ENCODE measurements at regions not wholly inside any gene's neighbourhood (a gene's known extent, or its start where the extent isn't known, plus 50 kb on each side); places are given as distances from the start of the nearest gene placed in this dataset.
"Not testable (repeated sequence)": the region's sequence is repeated elsewhere in the genome, so short reads cannot be mapped to it uniquely, and the experiment has no call there.

- no peak overlapping the region for H3K27ac ChIP-seq (ENCODE audit: low read depth in 1 of 2, low read length in 2 of 2)
- DNase-seq (ENCODE audit: low spot score), result no peak
- H3K4me1 ChIP-seq (ENCODE audit: control insufficient read depth in 4 of 4, insufficient read depth in 4 of 4, low read length in 3 of 4), result no peaks in the 10 kb centered on the region
- H3K9me3 ChIP-seq (ENCODE audit: control insufficient read depth in 4 of 4, low read length in 3 of 4), result no peaks in the 10 kb centered on the region
- H3K9ac ChIP-seq (ENCODE audit: low read depth in 1 of 2, low read length in 2 of 2), result no peak overlapping the region
- H3K4me3 ChIP-seq (ENCODE audit: low read depth in 1 of 3, low read length in 3 of 3), result no peak overlapping the region
- TF ChIP-seq FOXA2 (IDR thresholded peaks at IDR 0.05) (no peak), ATF3 (IDR thresholded peaks at IDR 0.05) (no peak), JUND (IDR thresholded peaks at IDR 0.05) (no peak), ZBTB33 (IDR thresholded peaks at IDR 0.05) (no peak), HNF4A (conservative IDR thresholded peaks at IDR 0.05) (no peak), GABPA (IDR thresholded peaks at IDR 0.05 in 1 of 2, conservative IDR thresholded peaks at IDR 0.05 in 1 of 2) (no peak), SP1 (IDR thresholded peaks at IDR 0.05) (no peak), RXRA (IDR thresholded peaks at IDR 0.05) (no peak), RAD21 (IDR thresholded peaks at IDR 0.05) (no peak)
- H3K27me3 ChIP-seq (ENCODE audit: control insufficient read depth in 4 of 4, insufficient read depth in 4 of 4, low read length in 3 of 4), result peaks cover 0 to 2% (median 0%) of the 10 kb centered on the region in 4 donors
- H3K36me3 ChIP-seq (ENCODE audit: control insufficient read depth in 4 of 4, insufficient read depth in 3 of 4, low read depth in 1 of 4, low read length in 3 of 4), result no peaks in the 10 kb centered on the region
These were observed 132.7 kb upstream of the CALCR start for GRCh38 chr7:93707249-93707648.

DNA sequence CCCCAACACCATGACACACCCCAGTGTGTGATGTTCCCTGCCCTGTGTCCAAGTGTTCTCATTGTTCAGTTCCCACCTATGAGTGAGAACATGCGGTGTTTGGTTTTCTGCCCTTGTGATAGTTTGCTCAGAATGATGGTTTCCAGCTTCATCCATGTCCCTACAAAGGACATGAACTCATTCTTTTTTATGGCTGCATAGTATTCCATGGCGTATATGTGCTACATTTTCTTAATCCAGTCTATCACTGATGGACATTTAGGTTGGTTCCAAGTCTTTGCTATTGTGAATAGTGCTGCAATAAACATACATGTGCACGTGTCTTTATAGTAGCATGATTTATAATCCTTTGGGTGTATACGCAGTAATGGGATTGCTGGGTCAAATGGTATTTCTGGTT lies 131.6 kb upstream of the CALCR start:
- H3K4me1 ChIP-seq (ENCODE audit: control insufficient read depth in 4 of 4, insufficient read depth in 4 of 4, low read length in 3 of 4); H3K36me3 ChIP-seq (ENCODE audit: control insufficient read depth in 4 of 4, insufficient read depth in 3 of 4, low read depth in 1 of 4, low read length in 3 of 4); DNase-seq (ENCODE audit: low spot score); H3K27me3 ChIP-seq (ENCODE audit: control insufficient read depth in 4 of 4, insufficient read depth in 4 of 4, low read length in 3 of 4); H3K9me3 ChIP-seq (ENCODE audit: control insufficient read depth in 4 of 4, low read length in 3 of 4); H3K4me3 ChIP-seq (ENCODE audit: low read depth in 1 of 3, low read length in 3 of 3); H3K9ac ChIP-seq (ENCODE audit: low read depth in 1 of 2, low read length in 2 of 2); H3K27ac ChIP-seq (ENCODE audit: low read depth in 1 of 2, low read length in 2 of 2): not testable (repeated sequence)
- 79% methylated on average over 4 of the region's 4 CpGs for WGBS

DNA sequence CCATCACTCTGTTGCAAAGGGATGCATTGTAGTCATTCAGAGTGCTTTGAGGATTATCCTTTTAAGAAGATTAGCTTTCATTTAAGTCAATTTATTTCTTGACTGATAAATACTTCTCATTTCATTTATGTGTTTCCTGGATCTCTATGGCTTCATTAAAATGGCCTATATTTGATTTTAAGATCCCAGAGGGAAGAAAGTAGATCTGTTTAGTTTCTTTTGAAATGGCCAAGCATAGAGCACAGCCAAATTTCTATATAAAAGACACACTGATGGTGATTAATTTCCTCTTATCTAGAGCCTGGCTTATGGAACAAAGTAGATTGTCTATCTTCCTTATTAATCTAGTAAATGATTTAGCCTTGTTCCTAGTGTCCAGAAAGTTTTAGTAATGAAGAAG lies 129.7 kb upstream of the CALCR start:
- Histone ChIP-seq H3K4me1 (ENCODE audit: control insufficient read depth in 4 of 4, insufficient read depth in 4 of 4, low read length in 3 of 4) (no peaks in the 10 kb centered on the region), H3K27ac (ENCODE audit: low read depth in 1 of 2, low read length in 2 of 2) (no peak overlapping the region), H3K4me3 (ENCODE audit: low read depth in 1 of 3, low read length in 3 of 3) (no peak overlapping the region), H3K27me3 (ENCODE audit: control insufficient read depth in 4 of 4, insufficient read depth in 4 of 4, low read length in 3 of 4) (no peaks in the 10 kb centered on the region), H3K9me3 (ENCODE audit: control insufficient read depth in 4 of 4, low read length in 3 of 4) (no peaks in the 10 kb centered on the region), H3K36me3 (ENCODE audit: control insufficient read depth in 4 of 4, insufficient read depth in 3 of 4, low read depth in 1 of 4, low read length in 3 of 4) (no peaks in the 10 kb centered on the region), H3K9ac (ENCODE audit: low read depth in 1 of 2, low read length in 2 of 2) (no peak overlapping the region)
- DNase-seq (ENCODE audit: low spot score), result no peak
- TF ChIP-seq YY1 (IDR thresholded peaks at IDR 0.05) (no peak), JUND (IDR thresholded peaks at IDR 0.05) (no peak)

DNA sequence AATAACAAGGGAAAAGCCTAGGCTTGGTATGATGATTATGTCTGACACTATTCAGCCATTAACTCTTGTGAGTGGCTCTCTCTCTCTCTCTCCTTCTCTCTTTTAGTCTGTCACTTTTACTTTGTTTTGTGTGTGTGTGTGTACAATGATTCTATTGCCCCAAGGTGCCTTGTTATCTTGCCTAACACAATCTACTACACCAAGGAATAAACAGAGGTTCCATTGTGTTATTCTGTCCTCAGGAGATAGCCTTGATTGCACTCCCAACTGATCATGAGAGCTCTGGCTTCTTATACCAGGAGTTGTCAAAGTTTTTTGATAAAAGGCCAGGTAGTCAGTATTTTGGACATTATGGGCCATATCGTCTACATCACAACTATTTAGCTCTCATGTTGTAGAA lies 123.4 kb upstream of the CALCR start:
- WGBS, result 74% methylated on average over 1 of the region's 1 CpG

More for the DNA sequence above, 123.4 kb upstream of the CALCR start:
- Histone ChIP-seq H3K4me1 (ENCODE audit: control insufficient read depth in 4 of 4, insufficient read depth in 4 of 4, low read length in 3 of 4) (no peaks in the 10 kb centered on the region), H3K36me3 (ENCODE audit: control insufficient read depth in 4 of 4, insufficient read depth in 3 of 4, low read depth in 1 of 4, low read length in 3 of 4) (no peaks in the 10 kb centered on the region), H3K9ac (ENCODE audit: low read depth in 1 of 2, low read length in 2 of 2) (no peak overlapping the region), H3K27ac (ENCODE audit: low read depth in 1 of 2, low read length in 2 of 2) (no peak overlapping the region), H3K27me3 (ENCODE audit: control insufficient read depth in 4 of 4, insufficient read depth in 4 of 4, low read length in 3 of 4) (peaks cover 0 to 3% (median 0%) of the 10 kb centered on the region in 4 donors), H3K4me3 (ENCODE audit: low read depth in 1 of 3, low read length in 3 of 3) (no peak overlapping the region), H3K9me3 (ENCODE audit: control insufficient read depth in 4 of 4, low read length in 3 of 4) (no peaks in the 10 kb centered on the region)
- no peak for DNase-seq (ENCODE audit: low spot score)
- TF ChIP-seq MAX (IDR thresholded peaks at IDR 0.05), result no peak
- TF ChIP-seq TAF1 (conservative IDR thresholded peaks at IDR 0.05), result no peak
- TF ChIP-seq SP1 (IDR thresholded peaks at IDR 0.05), result no peak
- no peak for TF ChIP-seq ATF3 (IDR thresholded peaks at IDR 0.05)
- no peak for TF ChIP-seq FOXA1 (IDR thresholded peaks at IDR 0.05)
- no peak for TF ChIP-seq EGR1 (IDR thresholded peaks at IDR 0.05; ENCODE audit: low read depth in 2 of 2)
- TF ChIP-seq RXRA (IDR thresholded peaks at IDR 0.05), result no peak
- TF ChIP-seq HNF4A (conservative IDR thresholded peaks at IDR 0.05), result no peak
- no peak for TF ChIP-seq JUND (IDR thresholded peaks at IDR 0.05)

Measured in liver (tissue), 7 donors.